Naive B cell (primary cell): ENCODE measurements at regions not wholly inside any gene's neighbourhood (a gene's known extent, or its start where the extent isn't known, plus 50 kb on each side); places are given as distances from the start of the nearest gene placed in this dataset.

ENCODE experiments used
- ATAC-seq, 2 donors: fragments of 150-1000 bp; cut with Tn5 transposase; 2 replicates each; pipeline ENCODE4 v1.10.0; 2021; ENCODE audit warnings: low read depth in 2 of 2, mild to moderate bottlenecking in 2 of 2, moderate library complexity in 2 of 2
- DNase-seq: peaks from one replicate; pipeline ENCODE4 v3.0.0; 2022
- H3K27ac Mint-ChIP-seq, 6 donors: one replicate each; pipeline ENCODE4 v1.8.0; 2020 to 2022; ENCODE audit warnings: mild to moderate bottlenecking in 6 of 6, mixed read lengths in 6 of 6, moderate library complexity in 5 of 6, inconsistent platforms in 2 of 6
- H3K27me3 Mint-ChIP-seq, 3 donors: one replicate each; pipeline ENCODE4 v1.8.0; 2021 to 2022; ENCODE audit warnings: mixed read lengths in 3 of 3, mild to moderate bottlenecking in 1 of 3
- H3K36me3 Mint-ChIP-seq, 2 donors: one replicate each; pipeline ENCODE4 v1.8.0; 2020 to 2022; ENCODE audit warnings: mixed read lengths in 2 of 2, inconsistent platforms in 1 of 2, mild to moderate bottlenecking in 1 of 2
- H3K4me1 Mint-ChIP-seq, 3 donors: one replicate each; pipeline ENCODE4 v1.8.0; 2020 to 2022; ENCODE audit warnings: mixed read lengths in 3 of 3, inconsistent platforms in 1 of 3, mild to moderate bottlenecking in 1 of 3, moderate library complexity in 1 of 3
- H3K4me3 Mint-ChIP-seq, 8 donors: one replicate each; pipeline ENCODE4 v1.8.0; 2020 to 2022; ENCODE audit warnings: mild to moderate bottlenecking in 8 of 8, mixed read lengths in 8 of 8, moderate library complexity in 8 of 8, inconsistent platforms in 2 of 8
- H3K9me3 Mint-ChIP-seq, 7 donors: one replicate each; pipeline ENCODE4 v1.8.0; 2020 to 2022; ENCODE audit warnings: mixed read lengths in 7 of 7, mild to moderate bottlenecking in 5 of 7, inconsistent platforms in 2 of 7, moderate library complexity in 1 of 7

GRCh38 chr6:84504025-84504424 lies 260.4 kb downstream of the TBX18 start:
- H3K36me3 Mint-ChIP-seq, result no peaks in the 10 kb centered on the region
- no peak for ATAC-seq

GRCh38 chr6:84501315-84501714 lies 263.1 kb downstream of the TBX18 start:
- Mint-ChIP-seq H3K27me3 (no peaks in the 10 kb centered on the region), H3K27ac (no peak overlapping the region), H3K36me3 (no peaks in the 10 kb centered on the region), H3K4me1 (no peaks in the 10 kb centered on the region), H3K9me3 (peaks cover 0 to 23% (median 11%) of the 10 kb centered on the region in 7 donors), H3K4me3 (no peak overlapping the region)
- no peak for DNase-seq
- no peak for ATAC-seq

More at GRCh38 chr6:84504025-84504424, 260.4 kb downstream of the TBX18 start:
- no peak overlapping the region for H3K27ac Mint-ChIP-seq
- DNase-seq, result no peak
- H3K27me3 Mint-ChIP-seq, result no peaks in the 10 kb centered on the region
- H3K9me3 Mint-ChIP-seq, result peaks cover 3 to 27% (median 11%) of the 10 kb centered on the region in 7 donors
- H3K4me1 Mint-ChIP-seq, result no peaks in the 10 kb centered on the region
- H3K4me3 Mint-ChIP-seq, result no peak overlapping the region

- H3K27me3 Mint-ChIP-seq, result no peaks in the 10 kb centered on the region
- no peaks in the 10 kb centered on the region for H3K4me1 Mint-ChIP-seq
- ATAC-seq, result no peak
- H3K27ac Mint-ChIP-seq, result no peak overlapping the region
- H3K36me3 Mint-ChIP-seq, result no peaks in the 10 kb centered on the region
- peaks cover 0 to 21% (median 11%) of the 10 kb centered on the region in 7 donors for H3K9me3 Mint-ChIP-seq
- DNase-seq, result no peak
- no peak overlapping the region for H3K4me3 Mint-ChIP-seq
Measured at GRCh38 chr6:84500726-84501125, 263.7 kb downstream of the TBX18 start.

GRCh38 chr6:84498905-84499304 lies 265.5 kb downstream of the TBX18 start:
- H3K4me1 Mint-ChIP-seq, result no peaks in the 10 kb centered on the region
- DNase-seq (no peak), ATAC-seq (no peak)
- H3K36me3 Mint-ChIP-seq, result no peaks in the 10 kb centered on the region
- peaks cover 0 to 21% (median 11%) of the 10 kb centered on the region in 7 donors for H3K9me3 Mint-ChIP-seq
- no peak overlapping the region for H3K4me3 Mint-ChIP-seq
- no peaks in the 10 kb centered on the region for H3K27me3 Mint-ChIP-seq
- no peak overlapping the region for H3K27ac Mint-ChIP-seq

- no peak overlapping the region for H3K27ac Mint-ChIP-seq
- H3K4me3 Mint-ChIP-seq, result no peak overlapping the region
- no peak for ATAC-seq
- H3K27me3 Mint-ChIP-seq, result no peaks in the 10 kb centered on the region
- H3K4me1 Mint-ChIP-seq, result no peaks in the 10 kb centered on the region
- no peaks in the 10 kb centered on the region for H3K36me3 Mint-ChIP-seq
- peaks cover 0 to 20% (median 10%) of the 10 kb centered on the region in 7 donors for H3K9me3 Mint-ChIP-seq
- no peak for DNase-seq
Measured at GRCh38 chr6:84492241-84493165, 265.1 kb upstream of the CEP162 start.

GRCh38 chr6:84489598-84489997 lies 262.2 kb upstream of the CEP162 start:
- ATAC-seq (no peak), DNase-seq (no peak)
- Mint-ChIP-seq H3K4me3 (no peak overlapping the region), H3K36me3 (no peaks in the 10 kb centered on the region), H3K4me1 (no peaks in the 10 kb centered on the region), H3K9me3 (peaks cover 0 to 19% (median 13%) of the 10 kb centered on the region in 7 donors), H3K27me3 (no peaks in the 10 kb centered on the region), H3K27ac (no peak overlapping the region)

DNA sequence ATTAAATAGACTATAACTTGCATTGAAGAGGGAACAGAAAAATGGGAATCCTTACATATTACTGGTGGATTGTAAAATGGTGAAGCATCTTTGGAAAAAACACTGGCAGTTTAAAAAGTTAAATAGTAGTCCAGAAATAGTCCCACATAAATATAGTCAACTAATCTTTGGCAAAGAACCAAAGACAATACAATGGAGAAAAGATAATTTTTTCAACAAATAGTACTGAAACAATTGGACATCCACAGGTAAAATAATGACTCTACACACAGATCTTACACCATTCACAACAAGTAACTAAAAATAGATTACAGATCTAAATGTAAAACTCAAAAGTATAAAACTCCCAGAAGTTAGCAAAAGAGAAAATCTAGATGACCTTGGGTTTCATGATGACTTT lies 259.1 kb upstream of the CEP162 start:
- no peak for ATAC-seq
- no peak for DNase-seq
- Mint-ChIP-seq H3K4me3 (no peak overlapping the region), H3K36me3 (no peaks in the 10 kb centered on the region), H3K27ac (no peak overlapping the region), H3K4me1 (no peaks in the 10 kb centered on the region), H3K9me3 (peaks cover 0 to 23% (median 14%) of the 10 kb centered on the region in 7 donors), H3K27me3 (no peaks in the 10 kb centered on the region)

DNA sequence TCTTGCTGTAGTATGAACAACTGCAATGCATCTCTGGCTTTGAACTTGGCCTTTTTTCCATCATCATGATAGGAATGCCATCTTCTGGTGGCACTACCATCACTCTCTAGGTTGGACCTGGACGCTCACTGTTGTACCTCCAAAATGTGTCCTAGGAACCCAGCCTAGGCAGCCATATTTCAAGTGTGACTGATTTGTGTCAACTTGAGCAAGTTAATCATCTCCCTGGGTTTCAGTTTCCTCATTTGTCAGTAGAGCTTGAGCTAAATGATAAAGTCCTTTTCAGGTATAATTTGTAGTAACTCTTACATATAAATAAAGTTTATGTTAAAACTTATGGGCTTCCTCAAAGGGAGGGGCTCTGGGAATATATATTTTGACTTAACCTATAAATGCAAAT lies 241.7 kb upstream of the CEP162 start:
- no peaks in the 10 kb centered on the region for H3K27me3 Mint-ChIP-seq
- peaks cover 0 to 8% (median 3%) of the 10 kb centered on the region in 7 donors for H3K9me3 Mint-ChIP-seq
- H3K36me3 Mint-ChIP-seq, result no peaks in the 10 kb centered on the region
- DNase-seq, result no peak
- H3K27ac Mint-ChIP-seq, result no peak overlapping the region
- H3K4me3 Mint-ChIP-seq, result no peak overlapping the region
- ATAC-seq, result no peak
- no peaks in the 10 kb centered on the region for H3K4me1 Mint-ChIP-seq

GRCh38 chr6:84467296-84467695 lies 239.9 kb upstream of the CEP162 start:
- ATAC-seq, result no peak
- Mint-ChIP-seq H3K36me3 (no peaks in the 10 kb centered on the region), H3K9me3 (peaks cover 0 to 6% (median 0%) of the 10 kb centered on the region in 7 donors), H3K27me3 (no peaks in the 10 kb centered on the region), H3K27ac (no peak overlapping the region), H3K4me1 (no peaks in the 10 kb centered on the region), H3K4me3 (no peak overlapping the region)
- no peak for DNase-seq

GRCh38 chr6:84466511-84466910 lies 239.1 kb upstream of the CEP162 start:
- Mint-ChIP-seq H3K27ac (no peak overlapping the region), H3K9me3 (peaks cover 0 to 6% (median 0%) of the 10 kb centered on the region in 7 donors), H3K4me3 (no peak overlapping the region), H3K36me3 (no peaks in the 10 kb centered on the region), H3K4me1 (no peaks in the 10 kb centered on the region), H3K27me3 (no peaks in the 10 kb centered on the region)
- DNase-seq (no peak), ATAC-seq (no peak)

GRCh38 chr6:84464471-84464870 lies 237.0 kb upstream of the CEP162 start:
- H3K27me3 Mint-ChIP-seq, result no peaks in the 10 kb centered on the region
- H3K9me3 Mint-ChIP-seq, result peaks cover 0 to 6% (median 0%) of the 10 kb centered on the region in 7 donors
- DNase-seq (no peak), ATAC-seq (no peak)
- H3K4me3 Mint-ChIP-seq, result no peak overlapping the region
- H3K36me3 Mint-ChIP-seq, result no peaks in the 10 kb centered on the region
- no peak overlapping the region for H3K27ac Mint-ChIP-seq
- no peaks in the 10 kb centered on the region for H3K4me1 Mint-ChIP-seq

- no peak for ATAC-seq
- no peaks in the 10 kb centered on the region for H3K27me3 Mint-ChIP-seq
Measured at GRCh38 chr6:84462698-84463097, 235.3 kb upstream of the CEP162 start.

GRCh38 chr6:84461461-84461860 lies 234.0 kb upstream of the CEP162 start:
- H3K27ac Mint-ChIP-seq, result no peak overlapping the region
- H3K9me3 Mint-ChIP-seq, result peaks cover 0 to 8% (median 2%) of the 10 kb centered on the region in 7 donors
- no peak overlapping the region for H3K4me3 Mint-ChIP-seq

More at GRCh38 chr6:84462698-84463097, 235.3 kb upstream of the CEP162 start:
- H3K4me3 Mint-ChIP-seq, result no peak overlapping the region
- no peak overlapping the region for H3K27ac Mint-ChIP-seq
- no peaks in the 10 kb centered on the region for H3K4me1 Mint-ChIP-seq
- peaks cover 0 to 8% (median 2%) of the 10 kb centered on the region in 7 donors for H3K9me3 Mint-ChIP-seq
- DNase-seq, result no peak
- no peaks in the 10 kb centered on the region for H3K36me3 Mint-ChIP-seq

DNA sequence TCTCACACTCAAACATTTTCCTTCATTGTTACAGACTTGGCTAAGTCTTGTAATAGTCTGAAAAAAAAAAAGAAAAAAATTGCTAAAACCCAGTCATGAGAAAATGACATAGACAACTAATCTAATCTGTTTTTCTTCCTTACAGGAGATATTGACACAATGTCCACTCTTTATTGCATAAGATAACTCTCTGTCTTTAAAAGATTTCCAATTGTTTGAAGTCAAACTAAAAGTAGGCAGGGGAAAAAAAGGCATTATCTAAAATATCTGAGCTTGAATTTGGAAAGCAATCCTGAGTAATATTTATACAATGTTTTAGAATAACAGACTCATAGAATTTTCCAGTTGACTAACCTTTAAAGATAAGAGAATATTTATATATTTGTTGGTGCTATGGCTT lies 233.0 kb upstream of the CEP162 start:
- H3K9me3 Mint-ChIP-seq, result peaks cover 0 to 8% (median 2%) of the 10 kb centered on the region in 7 donors
- H3K4me3 Mint-ChIP-seq, result no peak overlapping the region
- no peak overlapping the region for H3K27ac Mint-ChIP-seq
- H3K36me3 Mint-ChIP-seq, result no peaks in the 10 kb centered on the region
- no peaks in the 10 kb centered on the region for H3K4me1 Mint-ChIP-seq
- no peak for ATAC-seq
- no peak for DNase-seq
- H3K27me3 Mint-ChIP-seq, result no peaks in the 10 kb centered on the region

More at GRCh38 chr6:84461461-84461860, 234.0 kb upstream of the CEP162 start:
- no peaks in the 10 kb centered on the region for H3K36me3 Mint-ChIP-seq
- no peaks in the 10 kb centered on the region for H3K27me3 Mint-ChIP-seq
- DNase-seq (no peak), ATAC-seq (no peak)
- no peaks in the 10 kb centered on the region for H3K4me1 Mint-ChIP-seq
